Suprapubic skin (tissue), 4 donors: ENCODE measurements at regions not wholly inside any gene's neighbourhood (a gene's known extent, or its start where the extent isn't known, plus 50 kb on each side); places are given as distances from the start of the nearest gene placed in this dataset.

Experiments
- DNase-seq, 2 donors: peaks; one replicate each; pipeline ENCODE4 v3.0.0-alpha.2; 2019; ENCODE audit warnings: low spot score in 2 of 2
- H3K27ac ChIP-seq: fragments of 200-600 bp; sonication (generic); one replicate; pipeline ENCODE4 v1.5.1; 2019
- H3K27me3 ChIP-seq: fragments of 200-600 bp; sonication (generic); one replicate; pipeline ENCODE4 v1.5.1; 2019
- H3K36me3 ChIP-seq: fragments of 200-600 bp; sonication (generic); one replicate; pipeline ENCODE4 v1.5.1; 2019
- H3K4me1 ChIP-seq: fragments of 200-600 bp; sonication (generic); one replicate; pipeline ENCODE4 v1.5.1; 2019
- H3K4me3 ChIP-seq: fragments of 200-600 bp; sonication (generic); one replicate; pipeline ENCODE4 v1.5.1; 2019; ENCODE audit warnings: mild to moderate bottlenecking
- H3K9me3 ChIP-seq: fragments of 200-600 bp; sonication (generic); one replicate; pipeline ENCODE4 v1.5.1; 2019
- EP300 ChIP-seq: sonication (generic); formaldehyde crosslinking; IDR thresholded peaks from one replicate; pipeline ENCODE4 v1.6.1; 2017; ENCODE audit warnings: antibody characterized with exemption
- POLR2A ChIP-seq, 2 donors: fragments of 450-650 bp; IDR thresholded peaks; one replicate each; pipeline ENCODE4 v1.6.1; 2017; ENCODE audit warnings: antibody characterized with exemption in 2 of 2, mild to moderate bottlenecking in 2 of 2, moderate library complexity in 2 of 2
- POLR2AphosphoS5 ChIP-seq, 3 donors: sonication (generic); formaldehyde crosslinking; IDR thresholded peaks; one replicate each; pipeline ENCODE4 v1.6.1; 2017; ENCODE audit warnings: antibody characterized with exemption in 3 of 3
- WGBS: methylation state at CpG from one replicate; pipeline ENCODE4 v1.1.5; 2018; 5-methylcytosine and 5-hydroxymethylcytosine counted together
- TF ChIP-seq, protein P1 (sequence below), 2 donors: fragments of 200-600 bp in 1 of 2; fragments of 450-650 bp in 1 of 2; sonication (generic) in 1 of 2; IDR thresholded peaks; one replicate each; pipeline ENCODE4 v1.5.1; 2016 to 2019; ENCODE audit warnings: antibody characterized with exemption in 2 of 2, mild to moderate bottlenecking in 1 of 2, moderate library complexity in 1 of 2

DNA sequence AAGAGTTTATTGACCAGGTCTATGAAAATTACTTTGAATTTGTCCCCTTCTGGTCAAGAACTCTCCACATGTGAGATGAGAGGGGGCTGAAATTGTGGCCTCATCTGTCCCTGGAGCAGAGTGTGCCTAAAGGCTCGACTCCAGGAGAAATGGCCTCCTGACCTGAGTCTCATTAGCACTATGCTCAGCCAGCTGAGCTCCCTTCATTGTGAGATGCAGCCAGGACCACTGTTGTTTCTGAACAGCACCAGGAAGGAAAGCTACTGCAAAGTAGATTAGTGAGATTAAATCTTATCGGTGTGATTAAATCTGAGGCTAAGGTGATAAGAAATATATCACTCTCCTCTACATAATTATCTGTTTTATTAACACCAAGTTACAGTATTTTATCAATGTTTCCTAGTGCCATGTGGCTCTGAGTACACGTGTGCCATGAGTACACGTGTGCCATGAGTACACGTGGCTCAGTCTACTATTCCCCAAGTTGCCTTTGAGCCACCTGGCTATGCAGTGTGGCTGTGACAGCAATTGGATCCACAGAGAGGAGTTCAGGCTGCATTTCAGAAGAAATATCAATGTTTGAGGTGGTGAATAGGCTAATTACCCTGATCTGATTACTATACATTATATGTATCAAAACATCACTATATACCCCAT is 126.9 kb downstream of the IPMK start:
- WGBS: 84% methylated on average over 5 of the region's 5 CpGs

DNA sequence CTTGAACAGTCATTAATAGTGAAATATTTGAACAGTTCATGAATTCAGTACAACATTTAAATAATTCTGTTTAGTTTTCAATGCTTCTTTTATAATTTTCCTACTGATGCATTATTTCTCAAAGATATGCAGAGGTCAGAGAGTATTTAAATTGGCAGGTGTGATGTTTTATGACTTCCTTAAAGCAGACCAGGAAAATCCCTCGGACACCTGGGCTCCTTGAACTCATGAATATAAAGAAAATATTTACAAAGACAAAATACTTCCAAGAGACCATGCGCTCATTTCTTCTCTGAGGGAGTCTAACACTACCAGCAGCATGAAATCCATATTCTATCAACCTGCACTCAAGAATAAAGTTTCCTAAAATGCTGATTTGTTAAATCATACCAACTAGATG is 127.6 kb downstream of the IPMK start:
- no peaks in the 10 kb centered on the region for H3K9me3 ChIP-seq
- TF ChIP-seq EP300: no peak
- TF ChIP-seq POLR2A (IDR thresholded peaks at IDR 0.05): no peak
- TF ChIP-seq POLR2AphosphoS5 (IDR thresholded peaks at IDR 0.05): no peak
- TF ChIP-seq, protein P1, sequence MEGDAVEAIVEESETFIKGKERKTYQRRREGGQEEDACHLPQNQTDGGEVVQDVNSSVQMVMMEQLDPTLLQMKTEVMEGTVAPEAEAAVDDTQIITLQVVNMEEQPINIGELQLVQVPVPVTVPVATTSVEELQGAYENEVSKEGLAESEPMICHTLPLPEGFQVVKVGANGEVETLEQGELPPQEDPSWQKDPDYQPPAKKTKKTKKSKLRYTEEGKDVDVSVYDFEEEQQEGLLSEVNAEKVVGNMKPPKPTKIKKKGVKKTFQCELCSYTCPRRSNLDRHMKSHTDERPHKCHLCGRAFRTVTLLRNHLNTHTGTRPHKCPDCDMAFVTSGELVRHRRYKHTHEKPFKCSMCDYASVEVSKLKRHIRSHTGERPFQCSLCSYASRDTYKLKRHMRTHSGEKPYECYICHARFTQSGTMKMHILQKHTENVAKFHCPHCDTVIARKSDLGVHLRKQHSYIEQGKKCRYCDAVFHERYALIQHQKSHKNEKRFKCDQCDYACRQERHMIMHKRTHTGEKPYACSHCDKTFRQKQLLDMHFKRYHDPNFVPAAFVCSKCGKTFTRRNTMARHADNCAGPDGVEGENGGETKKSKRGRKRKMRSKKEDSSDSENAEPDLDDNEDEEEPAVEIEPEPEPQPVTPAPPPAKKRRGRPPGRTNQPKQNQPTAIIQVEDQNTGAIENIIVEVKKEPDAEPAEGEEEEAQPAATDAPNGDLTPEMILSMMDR (IDR thresholded peaks at IDR 0.05): no peak
- no peak overlapping the region for H3K27ac ChIP-seq
- WGBS: 71% methylated on average over 2 of the region's 2 CpGs
- H3K4me1 ChIP-seq: no peaks in the 10 kb centered on the region
- no peak overlapping the region for H3K4me3 ChIP-seq
- H3K27me3 ChIP-seq: peaks cover 4% of the 10 kb centered on the region
- no peaks in the 10 kb centered on the region for H3K36me3 ChIP-seq
- DNase-seq: no peak

More for the DNA sequence above, 126.9 kb downstream of the IPMK start:
- H3K9me3 ChIP-seq: no peaks in the 10 kb centered on the region
- no peak for DNase-seq
- H3K27me3 ChIP-seq: peaks cover 4% of the 10 kb centered on the region
- TF ChIP-seq, protein P1 (IDR thresholded peaks at IDR 0.05): no peak
- TF ChIP-seq POLR2AphosphoS5 (IDR thresholded peaks at IDR 0.05) (no peak), EP300 (no peak), POLR2A (IDR thresholded peaks at IDR 0.05) (no peak)
- H3K4me1 ChIP-seq: no peaks in the 10 kb centered on the region
- H3K4me3 ChIP-seq: no peak overlapping the region
- no peaks in the 10 kb centered on the region for H3K36me3 ChIP-seq
- H3K27ac ChIP-seq: no peak overlapping the region

DNA sequence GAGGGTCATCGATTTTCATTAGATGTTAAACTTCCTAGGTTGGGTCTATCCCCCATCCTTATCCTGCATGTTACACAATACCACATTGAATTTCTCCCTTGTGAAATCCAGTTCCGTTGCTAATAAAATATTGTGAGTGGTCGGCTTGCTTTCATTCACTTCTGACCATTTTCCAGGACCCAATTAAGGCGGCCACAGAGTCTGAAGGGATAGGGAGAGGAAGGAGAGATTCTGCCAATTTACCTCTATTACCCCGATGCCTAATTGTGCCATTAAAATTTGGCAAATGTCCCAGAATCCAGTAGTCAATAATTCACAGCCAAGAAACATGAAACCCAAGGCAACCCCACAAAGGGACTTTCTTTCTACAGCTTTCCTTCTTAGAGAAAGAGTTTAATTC is 129.9 kb downstream of the IPMK start:
- TF ChIP-seq POLR2AphosphoS5 (IDR thresholded peaks at IDR 0.05) (no peak), POLR2A (IDR thresholded peaks at IDR 0.05) (no peak), EP300 (no peak)
- TF ChIP-seq, protein P1 (IDR thresholded peaks at IDR 0.05): no peak
- peaks cover 4% of the 10 kb centered on the region for H3K27me3 ChIP-seq
- H3K4me1 ChIP-seq: no peaks in the 10 kb centered on the region
- no peak overlapping the region for H3K27ac ChIP-seq
- H3K4me3 ChIP-seq: no peak overlapping the region
- DNase-seq: no peak
- 61% methylated on average over 5 of the region's 5 CpGs for WGBS
- H3K36me3 ChIP-seq: no peaks in the 10 kb centered on the region
- H3K9me3 ChIP-seq: no peaks in the 10 kb centered on the region

DNA sequence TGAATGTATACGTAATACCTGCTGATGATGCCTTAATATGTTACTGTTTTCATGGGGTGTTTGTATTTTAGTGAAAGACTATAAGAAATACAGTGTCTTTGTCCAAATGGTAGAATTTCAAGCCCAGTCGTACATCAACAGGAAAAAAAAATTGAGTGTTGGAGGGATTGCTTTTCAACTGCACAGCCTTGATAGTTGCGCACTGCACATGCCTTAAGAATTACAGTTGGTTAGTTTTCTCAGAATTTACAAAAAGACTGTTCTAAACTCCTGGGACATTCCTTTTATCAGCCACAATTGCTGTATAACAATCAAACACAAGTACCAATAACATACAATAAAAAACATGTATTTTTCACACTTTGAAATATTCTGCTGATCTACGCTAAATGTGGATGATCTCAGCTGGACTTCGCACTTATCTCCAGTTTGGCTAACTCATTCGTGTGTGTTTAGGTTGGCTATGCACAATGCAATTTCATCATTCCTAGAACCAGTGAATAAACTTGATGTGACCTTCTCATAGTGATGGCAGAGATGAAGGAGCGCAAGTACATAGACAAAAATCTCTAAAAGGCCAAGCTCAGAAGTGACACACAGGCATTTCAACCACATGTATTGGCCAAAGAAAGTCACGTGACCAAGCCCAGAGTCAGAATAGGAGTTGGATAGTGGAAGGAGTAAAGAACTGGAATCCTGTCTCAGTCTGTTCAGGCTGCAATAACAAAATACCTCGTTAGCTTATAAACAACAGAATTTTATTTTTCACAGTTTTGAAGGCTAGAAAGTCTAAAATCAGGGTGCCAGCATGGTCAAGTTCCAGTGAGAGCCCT is 152.3 kb downstream of the IPMK start:
- no peak overlapping the region for H3K4me3 ChIP-seq
- no peak overlapping the region for H3K27ac ChIP-seq
- no peak for DNase-seq
- TF ChIP-seq, protein P1 (IDR thresholded peaks at IDR 0.05): no peak
- TF ChIP-seq EP300: no peak
- TF ChIP-seq POLR2A (IDR thresholded peaks at IDR 0.05): no peak
- TF ChIP-seq POLR2AphosphoS5 (IDR thresholded peaks at IDR 0.05): no peak
- no peaks in the 10 kb centered on the region for H3K27me3 ChIP-seq
- H3K9me3 ChIP-seq: no peaks in the 10 kb centered on the region
- 83% methylated on average over 9 of the region's 9 CpGs for WGBS
- no peaks in the 10 kb centered on the region for H3K36me3 ChIP-seq
- no peaks in the 10 kb centered on the region for H3K4me1 ChIP-seq

- Histone ChIP-seq H3K27ac (no peak overlapping the region), H3K4me1 (no peaks in the 10 kb centered on the region)
- 82% methylated on average over 3 of the region's 3 CpGs for WGBS
These were observed 158.0 kb downstream of the IPMK start for GRCh38 chr10:58109731-58110130.

More at GRCh38 chr10:58109731-58110130, 158.0 kb downstream of the IPMK start:
- Histone ChIP-seq H3K27me3 (no peaks in the 10 kb centered on the region), H3K36me3 (no peaks in the 10 kb centered on the region), H3K9me3 (no peaks in the 10 kb centered on the region), H3K4me3 (no peak overlapping the region)
- DNase-seq: no peak
- no peak for TF ChIP-seq EP300
- no peak for TF ChIP-seq POLR2A (IDR thresholded peaks at IDR 0.05)
- TF ChIP-seq POLR2AphosphoS5 (IDR thresholded peaks at IDR 0.05): no peak
- TF ChIP-seq, protein P1 (IDR thresholded peaks at IDR 0.05): no peak
